ENCODE measurements at regions not wholly inside any gene's neighbourhood (a gene's known extent, or its start where the extent isn't known, plus 50 kb on each side); places are given as distances from the start of the nearest gene placed in this dataset.

DNA sequence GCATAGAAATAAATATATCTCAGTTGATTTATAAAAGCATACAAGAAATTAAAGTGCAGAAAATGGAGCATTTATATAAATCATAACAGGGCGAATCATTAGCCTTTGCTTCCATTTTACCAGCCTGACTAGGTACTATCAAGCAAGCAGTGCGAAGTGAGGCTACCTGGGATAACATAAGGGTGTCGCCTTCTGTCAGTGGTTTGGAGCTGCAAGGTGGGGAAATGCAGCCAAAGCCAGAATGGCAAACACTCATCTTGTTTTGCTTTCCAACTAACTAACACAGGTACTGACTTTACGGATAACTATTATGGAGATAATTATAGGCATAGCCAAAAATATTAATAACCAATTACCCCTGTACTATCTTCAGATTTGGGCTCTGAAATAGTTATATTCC is 1459.8 kb downstream of the RAPGEF2 start:
- H2AK5ac ChIP-seq (ENCODE audit: low read length): no peak overlapping the region
- H3K79me1 ChIP-seq (ENCODE audit: low read length): no peaks in the 10 kb centered on the region
- H2BK12ac ChIP-seq (ENCODE audit: low read length): no peak overlapping the region
- no peak overlapping the region for H3K23ac ChIP-seq (ENCODE audit: low read length)
- H3K9me3 ChIP-seq (ENCODE audit: insufficient read depth, low read depth, low read length): no peaks in the 10 kb centered on the region
- H4K12ac ChIP-seq (ENCODE audit: low read depth, low read length): no peak overlapping the region
- no peaks in the 10 kb centered on the region for H3K36me3 ChIP-seq (ENCODE audit: control insufficient read depth in 1 of 2, insufficient read depth in 2 of 2, low read length in 2 of 2)
- H4K91ac ChIP-seq (ENCODE audit: low read depth, low read length): no peak overlapping the region
- H3K27me3 ChIP-seq (ENCODE audit: insufficient read depth, low read length): no peaks in the 10 kb centered on the region
- WGBS (ENCODE audit: extremely low coverage, insufficient coverage, insufficient read length): no CpG with 5 or more reads among the region's 4 CpGs
- H4K8ac ChIP-seq (ENCODE audit: low read depth, low read length): no peak overlapping the region
- no peak overlapping the region for H3K9ac ChIP-seq (ENCODE audit: low read length)
- no peaks in the 10 kb centered on the region for H3K79me2 ChIP-seq (ENCODE audit: control insufficient read depth, insufficient read depth, low read length, poor library complexity)
- H2BK120ac ChIP-seq (ENCODE audit: insufficient read depth, low read length, poor library complexity): no peak overlapping the region
- H3K4me1 ChIP-seq (ENCODE audit: control insufficient read depth in 1 of 2, insufficient read depth in 2 of 2, low read length in 2 of 2): no peaks in the 10 kb centered on the region
- H3K4me3 ChIP-seq (ENCODE audit: low read depth, low read length): no peak overlapping the region
- DNase-seq: no peak
- no peak overlapping the region for H3K18ac ChIP-seq (ENCODE audit: low read length)
- no peak overlapping the region for H3K14ac ChIP-seq (ENCODE audit: low read length)
- no peak overlapping the region for H2BK5ac ChIP-seq (ENCODE audit: low read depth, low read length, poor library complexity)
- H3K27ac ChIP-seq (ENCODE audit: low read depth, low read length): no peak overlapping the region
- H2AFZ ChIP-seq (ENCODE audit: insufficient read depth, low read length, poor library complexity): no peak overlapping the region
- no peak overlapping the region for H3K4me2 ChIP-seq (ENCODE audit: low read length)
- H3K4ac ChIP-seq (ENCODE audit: low read depth, low read length): no peak overlapping the region

- H3K36me3 ChIP-seq (ENCODE audit: control insufficient read depth in 1 of 2, insufficient read depth in 2 of 2, low read length in 2 of 2): no peaks in the 10 kb centered on the region
- no peaks in the 10 kb centered on the region for H3K9me3 ChIP-seq (ENCODE audit: insufficient read depth, low read depth, low read length)
- H3K27ac ChIP-seq (ENCODE audit: low read depth, low read length): no peak overlapping the region
- WGBS (ENCODE audit: extremely low coverage, insufficient coverage, insufficient read length): no CpG with 5 or more reads among the region's 3 CpGs
- no peak overlapping the region for H3K4me2 ChIP-seq (ENCODE audit: low read length)
- H3K9ac ChIP-seq (ENCODE audit: low read length): no peak overlapping the region
- DNase-seq: no peak
- no peak overlapping the region for H3K18ac ChIP-seq (ENCODE audit: low read length)
- no peak overlapping the region for H4K12ac ChIP-seq (ENCODE audit: low read depth, low read length)
- H3K27me3 ChIP-seq (ENCODE audit: insufficient read depth, low read length): no peaks in the 10 kb centered on the region
- no peaks in the 10 kb centered on the region for H3K4me1 ChIP-seq (ENCODE audit: control insufficient read depth in 1 of 2, insufficient read depth in 2 of 2, low read length in 2 of 2)
- no peak overlapping the region for H4K91ac ChIP-seq (ENCODE audit: low read depth, low read length)
- H2BK12ac ChIP-seq (ENCODE audit: low read length): no peak overlapping the region
- H3K4ac ChIP-seq (ENCODE audit: low read depth, low read length): no peak overlapping the region
- no peaks in the 10 kb centered on the region for H3K79me2 ChIP-seq (ENCODE audit: control insufficient read depth, insufficient read depth, low read length, poor library complexity)
- no peak overlapping the region for H2BK5ac ChIP-seq (ENCODE audit: low read depth, low read length, poor library complexity)
- no peak overlapping the region for H3K14ac ChIP-seq (ENCODE audit: low read length)
- no peak overlapping the region for H2BK120ac ChIP-seq (ENCODE audit: insufficient read depth, low read length, poor library complexity)
- no peak overlapping the region for H3K23ac ChIP-seq (ENCODE audit: low read length)
- no peak overlapping the region for H4K8ac ChIP-seq (ENCODE audit: low read depth, low read length)
- H3K79me1 ChIP-seq (ENCODE audit: low read length): no peaks in the 10 kb centered on the region
- no peak overlapping the region for H2AK5ac ChIP-seq (ENCODE audit: low read length)
- H2AFZ ChIP-seq (ENCODE audit: insufficient read depth, low read length, poor library complexity): no peak overlapping the region
- no peak overlapping the region for H3K4me3 ChIP-seq (ENCODE audit: low read depth, low read length)
Measured at GRCh38 chr4:160563552-160564282, 1460.8 kb downstream of the RAPGEF2 start.

GRCh38 chr4:160567634-160568033 is 1464.8 kb downstream of the RAPGEF2 start:
- no peaks in the 10 kb centered on the region for H3K79me1 ChIP-seq (ENCODE audit: low read length)
- no peaks in the 10 kb centered on the region for H3K36me3 ChIP-seq (ENCODE audit: control insufficient read depth in 1 of 2, insufficient read depth in 2 of 2, low read length in 2 of 2)
- H3K4me3 ChIP-seq (ENCODE audit: low read depth, low read length): no peak overlapping the region
- H3K9me3 ChIP-seq (ENCODE audit: insufficient read depth, low read depth, low read length): no peaks in the 10 kb centered on the region
- no peaks in the 10 kb centered on the region for H3K4me1 ChIP-seq (ENCODE audit: control insufficient read depth in 1 of 2, insufficient read depth in 2 of 2, low read length in 2 of 2)
- H3K79me2 ChIP-seq (ENCODE audit: control insufficient read depth, insufficient read depth, low read length, poor library complexity): no peaks in the 10 kb centered on the region
- no peak overlapping the region for H2BK5ac ChIP-seq (ENCODE audit: low read depth, low read length, poor library complexity)
- H3K18ac ChIP-seq (ENCODE audit: low read length): no peak overlapping the region
- H2AK5ac ChIP-seq (ENCODE audit: low read length): no peak overlapping the region
- WGBS (ENCODE audit: extremely low coverage, insufficient coverage, insufficient read length): no CpG with 5 or more reads among the region's 1 CpG
- no peak overlapping the region for H4K8ac ChIP-seq (ENCODE audit: low read depth, low read length)
- H2BK12ac ChIP-seq (ENCODE audit: low read length): no peak overlapping the region
- H3K4ac ChIP-seq (ENCODE audit: low read depth, low read length): no peak overlapping the region
- H3K27ac ChIP-seq (ENCODE audit: low read depth, low read length): no peak overlapping the region
- no peak overlapping the region for H3K4me2 ChIP-seq (ENCODE audit: low read length)
- H3K9ac ChIP-seq (ENCODE audit: low read length): no peak overlapping the region
- peak in 1 of 2 donors; percentile 55 for DNase-seq
- no peak overlapping the region for H3K14ac ChIP-seq (ENCODE audit: low read length)
- H4K12ac ChIP-seq (ENCODE audit: low read depth, low read length): no peak overlapping the region
- H3K23ac ChIP-seq (ENCODE audit: low read length): no peak overlapping the region
- H4K91ac ChIP-seq (ENCODE audit: low read depth, low read length): no peak overlapping the region
- H2AFZ ChIP-seq (ENCODE audit: insufficient read depth, low read length, poor library complexity): no peak overlapping the region
- H3K27me3 ChIP-seq (ENCODE audit: insufficient read depth, low read length): no peaks in the 10 kb centered on the region
- no peak overlapping the region for H2BK120ac ChIP-seq (ENCODE audit: insufficient read depth, low read length, poor library complexity)

- Histone ChIP-seq H2BK12ac (ENCODE audit: low read length) (no peak overlapping the region), H3K79me1 (ENCODE audit: low read length) (no peaks in the 10 kb centered on the region), H3K27me3 (ENCODE audit: insufficient read depth, low read length) (no peaks in the 10 kb centered on the region), H3K79me2 (ENCODE audit: control insufficient read depth, insufficient read depth, low read length, poor library complexity) (no peaks in the 10 kb centered on the region), H3K36me3 (ENCODE audit: control insufficient read depth in 1 of 2, insufficient read depth in 2 of 2, low read length in 2 of 2) (no peaks in the 10 kb centered on the region), H2BK5ac (ENCODE audit: low read depth, low read length, poor library complexity) (no peak overlapping the region), H4K8ac (ENCODE audit: low read depth, low read length) (no peak overlapping the region), H3K23ac (ENCODE audit: low read length) (no peak overlapping the region), H4K12ac (ENCODE audit: low read depth, low read length) (no peak overlapping the region), H2AFZ (ENCODE audit: insufficient read depth, low read length, poor library complexity) (no peak overlapping the region), H3K9me3 (ENCODE audit: insufficient read depth, low read depth, low read length) (no peaks in the 10 kb centered on the region), H3K4me2 (ENCODE audit: low read length) (no peak overlapping the region), H3K9ac (ENCODE audit: low read length) (no peak overlapping the region), H4K91ac (ENCODE audit: low read depth, low read length) (no peak overlapping the region), H3K4me1 (ENCODE audit: control insufficient read depth in 1 of 2, insufficient read depth in 2 of 2, low read length in 2 of 2) (no peaks in the 10 kb centered on the region), H3K27ac (ENCODE audit: low read depth, low read length) (no peak overlapping the region), H3K4me3 (ENCODE audit: low read depth, low read length) (no peak overlapping the region), H3K18ac (ENCODE audit: low read length) (no peak overlapping the region), H2AK5ac (ENCODE audit: low read length) (no peak overlapping the region), H3K4ac (ENCODE audit: low read depth, low read length) (no peak overlapping the region), H2BK120ac (ENCODE audit: insufficient read depth, low read length, poor library complexity) (no peak overlapping the region), H3K14ac (ENCODE audit: low read length) (no peak overlapping the region)
- DNase-seq: no peak
Measured at GRCh38 chr4:160570271-160570670, 1467.4 kb downstream of the RAPGEF2 start.
